Calu3 (cell line): ENCODE measurements at regions not wholly inside any gene's neighbourhood (a gene's known extent, or its start where the extent isn't known, plus 50 kb on each side); places are given as distances from the start of the nearest gene placed in this dataset.

Source experiments
- BruUV-seq: library from RNA; stranded (reverse); fragments of 400-500 nt; replicated peaks from 2 replicates; lab custom pipeline; 2021; lab: Mats Ljungman, UMichigan
- CTCF ChIA-PET: fragments of 300-600 bp; sonication (Branson Sonifier 250); formaldehyde crosslinking; loops from one replicate; lab custom pipeline; 2022; ENCODE audit warnings: antibody characterized with exemption; lab: Charles Lee
- DNase-seq: peaks from one replicate; pipeline ENCODE4 v3.0.0; 2022
- H3K27ac Mint-ChIP-seq: one replicate; pipeline ENCODE4 v1.8.0; 2022; ENCODE audit warnings: mixed read lengths; ENCODE audit not compliant: unreplicated experiment
- H3K27me3 Mint-ChIP-seq: one replicate; pipeline ENCODE4 v1.8.0; 2022; ENCODE audit warnings: mixed read lengths; ENCODE audit not compliant: unreplicated experiment
- H3K36me3 Mint-ChIP-seq: one replicate; pipeline ENCODE4 v1.8.0; 2022; ENCODE audit warnings: mild to moderate bottlenecking, moderate library complexity, mixed read lengths; ENCODE audit not compliant: insufficient read depth, unreplicated experiment
- H3K4me1 Mint-ChIP-seq: one replicate; pipeline ENCODE4 v1.8.0; 2022; ENCODE audit warnings: mild to moderate bottlenecking, low read depth, mixed read lengths; ENCODE audit not compliant: unreplicated experiment
- H3K4me3 Mint-ChIP-seq: one replicate; pipeline ENCODE4 v1.8.0; 2022; ENCODE audit warnings: mild to moderate bottlenecking, low read depth, moderate library complexity, mixed read lengths; ENCODE audit not compliant: unreplicated experiment
- H3K9me3 Mint-ChIP-seq: one replicate; pipeline ENCODE4 v1.8.0; 2022; ENCODE audit warnings: low read depth, mixed read lengths; ENCODE audit not compliant: unreplicated experiment
- CTCF ChIP-seq: fragments of 200-600 bp; IDR thresholded peaks from one replicate; pipeline ENCODE4 v1.8.0; 2022; ENCODE audit warnings: antibody characterized with exemption; ENCODE audit not compliant: unreplicated experiment
- intact Hi-C: fragments of 100-400 bp; cut with micrococcal nuclease; formaldehyde crosslinking; loops from one replicate; pipeline ENCODE4 v1.10.0; 2022; ENCODE audit not compliant: unreplicated experiment

DNA sequence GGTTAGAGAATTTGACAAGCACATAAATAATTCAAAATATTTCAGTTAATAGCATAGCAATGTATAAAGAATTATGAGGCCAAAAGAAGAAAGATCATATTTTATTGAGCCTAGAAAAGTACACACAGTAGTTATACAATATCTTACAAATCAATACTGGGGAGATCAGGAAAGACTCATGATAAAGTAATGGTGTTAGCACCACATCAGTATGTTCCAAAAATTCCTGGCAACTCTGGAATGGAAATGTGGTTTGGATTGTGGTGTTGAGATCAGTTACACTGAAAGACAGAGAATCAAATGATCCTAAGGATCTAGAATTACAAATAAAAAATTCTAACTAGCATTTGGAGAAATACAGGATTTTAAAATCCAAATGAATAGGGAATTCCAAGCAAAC lies 420.5 kb upstream of the CNTNAP2 start:
- no peaks in the 10 kb centered on the region for H3K4me1 Mint-ChIP-seq
- no peak for DNase-seq
- TF ChIP-seq CTCF = no peak

GRCh38 chr7:145692237-145692950 lies 424.2 kb upstream of the CNTNAP2 start:
- no TSS peak for BruUV-seq

More for the DNA sequence above, 420.5 kb upstream of the CNTNAP2 start:
- no TSS peak for BruUV-seq
- CTCF ChIA-PET = no interaction called here
- H3K4me3 Mint-ChIP-seq = no peak overlapping the region
- H3K27me3 Mint-ChIP-seq = no peaks in the 10 kb centered on the region
- H3K36me3 Mint-ChIP-seq = no peaks in the 10 kb centered on the region
- H3K27ac Mint-ChIP-seq = no peak overlapping the region
- intact Hi-C loops = no loop called here
- H3K9me3 Mint-ChIP-seq = peaks cover 9% of the 10 kb centered on the region

GRCh38 chr7:145691377-145691914 lies 425.2 kb upstream of the CNTNAP2 start:
- TF ChIP-seq CTCF = no peak
- Mint-ChIP-seq H3K36me3 (no peaks in the 10 kb centered on the region), H3K4me3 (no peak overlapping the region), H3K4me1 (no peaks in the 10 kb centered on the region), H3K27me3 (no peaks in the 10 kb centered on the region), H3K27ac (no peak overlapping the region), H3K9me3 (peaks cover 7% of the 10 kb centered on the region)
- intact Hi-C loops = no loop called here
- DNase-seq = no peak
- BruUV-seq = no TSS peak
- CTCF ChIA-PET = no interaction called here

More at GRCh38 chr7:145692237-145692950, 424.2 kb upstream of the CNTNAP2 start:
- H3K4me3 Mint-ChIP-seq = no peak overlapping the region
- intact Hi-C loops = no loop called here
- H3K27ac Mint-ChIP-seq = no peak overlapping the region
- no peaks in the 10 kb centered on the region for H3K4me1 Mint-ChIP-seq
- no peak for DNase-seq
- no peak for TF ChIP-seq CTCF
- H3K27me3 Mint-ChIP-seq = no peaks in the 10 kb centered on the region
- no peaks in the 10 kb centered on the region for H3K36me3 Mint-ChIP-seq
- CTCF ChIA-PET = no interaction called here
- peaks cover 7% of the 10 kb centered on the region for H3K9me3 Mint-ChIP-seq

- intact Hi-C loops = no loop called here
- peaks cover 19% of the 10 kb centered on the region for H3K9me3 Mint-ChIP-seq
- H3K27me3 Mint-ChIP-seq = no peaks in the 10 kb centered on the region
- no peaks in the 10 kb centered on the region for H3K4me1 Mint-ChIP-seq
- no peak overlapping the region for H3K27ac Mint-ChIP-seq
- no peaks in the 10 kb centered on the region for H3K36me3 Mint-ChIP-seq
- DNase-seq = no peak
- BruUV-seq = no TSS peak
- CTCF ChIA-PET = no interaction called here
- TF ChIP-seq CTCF = no peak
- no peak overlapping the region for H3K4me3 Mint-ChIP-seq
Measured at GRCh38 chr7:145681646-145682045, 435.0 kb upstream of the CNTNAP2 start.
